Cardiac septum (tissue), 1 donor: ENCODE measurements at regions not wholly inside any gene's neighbourhood (a gene's known extent, or its start where the extent isn't known, plus 50 kb on each side); places are given as distances from the start of the nearest gene placed in this dataset.

Experiments
- DNase-seq: peaks from one replicate; pipeline ENCODE4 v3.0.0-alpha.2; 2020; ENCODE audit warnings: low spot score
- intact Hi-C: fragments of 100-400 bp; cut with DNase I; formaldehyde crosslinking; loops from one replicate; pipeline ENCODE4 v1.14.0; 2022
- donor health status: DM: no; HTN: no; CAD: no.

- DNase-seq = no peak
- intact Hi-C loops = loop anchor here (10.0 kb wide), 1 partner anchor 548 kb away; no protein-coding TSS in a partner anchor
Measured at GRCh38 chr6:100116411-100117194, 122.6 kb upstream of the MCHR2 start.

- intact Hi-C loops = loop anchor here (10.0 kb wide), 1 partner anchor 549 kb away; no protein-coding TSS in a partner anchor
- no peak for DNase-seq
Measured at GRCh38 chr6:100115407-100116101, 121.5 kb upstream of the MCHR2 start.

- intact Hi-C loops = loop anchor here (5.0 to 10.0 kb wide), 2 partner anchors 369 to 552 kb away; no protein-coding TSS in a partner anchor
- no peak for DNase-seq
Measured at GRCh38 chr6:100112855-100113508, 119.0 kb upstream of the MCHR2 start.

- intact Hi-C loops = no loop called here
- no peak for DNase-seq
Measured at GRCh38 chr6:100105919-100106529, 112.0 kb upstream of the MCHR2 start.

GRCh38 chr6:100105138-100105537, 111.1 kb upstream of the MCHR2 start:
- intact Hi-C loops = no loop called here
- DNase-seq = no peak

- DNase-seq = no peak
- intact Hi-C loops = no loop called here
Measured at GRCh38 chr6:100103931-100104330, 109.9 kb upstream of the MCHR2 start.

- intact Hi-C loops = no loop called here
- DNase-seq = no peak
Measured at GRCh38 chr6:100103194-100103593, 109.2 kb upstream of the MCHR2 start.

- intact Hi-C loops = no loop called here
- no peak for DNase-seq
Measured at GRCh38 chr6:100101644-100102043, 107.6 kb upstream of the MCHR2 start.

GRCh38 chr6:100100776-100101175, 106.8 kb upstream of the MCHR2 start:
- intact Hi-C loops = no loop called here
- no peak for DNase-seq

- DNase-seq = no peak
- intact Hi-C loops = loop anchor here (5.0 kb wide), 1 partner anchor 232 kb away; no protein-coding TSS in a partner anchor
Measured at GRCh38 chr6:100099189-100100074, 105.4 kb upstream of the MCHR2 start.

GRCh38 chr6:100096936-100097335, 102.9 kb upstream of the MCHR2 start:
- no peak for DNase-seq
- intact Hi-C loops = loop anchor here (5.0 kb wide), 1 partner anchor 230 kb away; no protein-coding TSS in a partner anchor

- DNase-seq = no peak
- intact Hi-C loops = loop anchor here (5.0 kb wide), 1 partner anchor 229 kb away; no protein-coding TSS in a partner anchor
Measured at GRCh38 chr6:100096341-100096740, 102.3 kb upstream of the MCHR2 start.

GRCh38 chr6:100093405-100093804, 99.4 kb upstream of the MCHR2 start:
- no peak for DNase-seq
- intact Hi-C loops = no loop called here

- no peak for DNase-seq
- intact Hi-C loops = no loop called here
Measured at GRCh38 chr6:100088009-100088408, 94.0 kb upstream of the MCHR2 start.

- intact Hi-C loops = no loop called here
- no peak for DNase-seq
Measured at GRCh38 chr6:100084991-100085364, 91.0 kb upstream of the MCHR2 start.

GRCh38 chr6:100084316-100084990, 90.4 kb upstream of the MCHR2 start:
- intact Hi-C loops = no loop called here
- no peak for DNase-seq

GRCh38 chr6:100078509-100078908, 84.5 kb upstream of the MCHR2 start:
- DNase-seq = no peak
- intact Hi-C loops = no loop called here

GRCh38 chr6:100065348-100065747, 71.3 kb upstream of the MCHR2 start:
- DNase-seq = no peak
- intact Hi-C loops = no loop called here
